Endothelial cell (in vitro differentiated cells): ENCODE measurements at regions not wholly inside any gene's neighbourhood (a gene's known extent, or its start where the extent isn't known, plus 50 kb on each side); places are given as distances from the start of the nearest gene placed in this dataset.
"Not testable (repeated sequence)": the region's sequence is repeated elsewhere in the genome, so short reads cannot be mapped to it uniquely, and the experiment has no call there.

ENCODE experiments used
- DNase-seq: peaks from one replicate; pipeline ENCODE4 v3.0.0; 2021; ENCODE audit warnings: low spot score
- H3K27ac Mint-ChIP-seq: one replicate; pipeline ENCODE4 v1.8.0; 2021; ENCODE audit warnings: mixed read lengths, inconsistent platforms; ENCODE audit not compliant: unreplicated experiment
- H3K27me3 Mint-ChIP-seq: one replicate; pipeline ENCODE4 v1.8.0; 2021; ENCODE audit warnings: mild to moderate bottlenecking, moderate library complexity, mixed read lengths, inconsistent platforms; ENCODE audit not compliant: unreplicated experiment
- H3K36me3 Mint-ChIP-seq: one replicate; pipeline ENCODE4 v1.8.0; 2021; ENCODE audit warnings: mild to moderate bottlenecking, low read depth, mixed read lengths, inconsistent platforms; ENCODE audit not compliant: unreplicated experiment
- H3K4me1 Mint-ChIP-seq: one replicate; pipeline ENCODE4 v1.8.0; 2021; ENCODE audit warnings: mild to moderate bottlenecking, mixed read lengths, inconsistent platforms; ENCODE audit not compliant: unreplicated experiment
- H3K4me3 Mint-ChIP-seq: one replicate; pipeline ENCODE4 v1.8.0; 2021; ENCODE audit warnings: mild to moderate bottlenecking, mixed read lengths, inconsistent platforms; ENCODE audit not compliant: unreplicated experiment
- H3K9me3 Mint-ChIP-seq: one replicate; pipeline ENCODE4 v1.8.0; 2021; ENCODE audit warnings: mixed read lengths, inconsistent platforms; ENCODE audit not compliant: unreplicated experiment
- TF ChIP-seq, protein P1 (sequence below): fragments of 200-600 bp; sonication (generic); IDR thresholded peaks from one replicate; pipeline ENCODE4 v1.5.0; 2021; ENCODE audit warnings: antibody characterized with exemption; ENCODE audit not compliant: unreplicated experiment

DNA sequence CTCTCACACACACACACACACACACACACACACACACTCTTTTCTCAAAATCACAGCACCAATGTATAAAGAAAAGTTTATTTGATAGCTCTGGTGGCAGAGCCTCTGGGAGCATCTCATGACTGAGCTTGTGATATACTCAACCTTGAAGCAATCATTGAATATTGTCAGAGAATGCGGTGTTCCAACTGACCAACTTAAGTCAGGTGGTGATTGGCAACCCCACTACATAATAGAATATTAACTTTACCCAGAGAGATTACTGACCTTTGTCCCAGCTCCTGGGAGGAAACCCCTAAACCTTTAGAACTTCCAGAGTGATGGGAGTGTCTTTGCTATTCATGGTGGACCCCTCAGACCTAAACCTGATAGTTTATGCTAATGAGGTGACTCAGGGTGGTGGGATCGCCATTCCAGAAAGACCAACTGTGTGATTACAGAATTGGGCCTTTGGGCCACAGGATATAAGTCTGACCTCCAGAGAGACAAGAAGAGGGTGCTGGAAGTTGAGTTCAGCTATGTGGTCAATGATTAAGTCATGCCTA is 143.1 kb downstream of the OTUD1 start:
- no peak for DNase-seq
- no peaks in the 10 kb centered on the region for H3K9me3 Mint-ChIP-seq
- H3K36me3 Mint-ChIP-seq: no peaks in the 10 kb centered on the region
- no peak overlapping the region for H3K4me3 Mint-ChIP-seq
- no peaks in the 10 kb centered on the region for H3K27me3 Mint-ChIP-seq
- TF ChIP-seq, protein P1, sequence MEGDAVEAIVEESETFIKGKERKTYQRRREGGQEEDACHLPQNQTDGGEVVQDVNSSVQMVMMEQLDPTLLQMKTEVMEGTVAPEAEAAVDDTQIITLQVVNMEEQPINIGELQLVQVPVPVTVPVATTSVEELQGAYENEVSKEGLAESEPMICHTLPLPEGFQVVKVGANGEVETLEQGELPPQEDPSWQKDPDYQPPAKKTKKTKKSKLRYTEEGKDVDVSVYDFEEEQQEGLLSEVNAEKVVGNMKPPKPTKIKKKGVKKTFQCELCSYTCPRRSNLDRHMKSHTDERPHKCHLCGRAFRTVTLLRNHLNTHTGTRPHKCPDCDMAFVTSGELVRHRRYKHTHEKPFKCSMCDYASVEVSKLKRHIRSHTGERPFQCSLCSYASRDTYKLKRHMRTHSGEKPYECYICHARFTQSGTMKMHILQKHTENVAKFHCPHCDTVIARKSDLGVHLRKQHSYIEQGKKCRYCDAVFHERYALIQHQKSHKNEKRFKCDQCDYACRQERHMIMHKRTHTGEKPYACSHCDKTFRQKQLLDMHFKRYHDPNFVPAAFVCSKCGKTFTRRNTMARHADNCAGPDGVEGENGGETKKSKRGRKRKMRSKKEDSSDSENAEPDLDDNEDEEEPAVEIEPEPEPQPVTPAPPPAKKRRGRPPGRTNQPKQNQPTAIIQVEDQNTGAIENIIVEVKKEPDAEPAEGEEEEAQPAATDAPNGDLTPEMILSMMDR: no peak
- no peak overlapping the region for H3K27ac Mint-ChIP-seq
- H3K4me1 Mint-ChIP-seq: no peaks in the 10 kb centered on the region

DNA sequence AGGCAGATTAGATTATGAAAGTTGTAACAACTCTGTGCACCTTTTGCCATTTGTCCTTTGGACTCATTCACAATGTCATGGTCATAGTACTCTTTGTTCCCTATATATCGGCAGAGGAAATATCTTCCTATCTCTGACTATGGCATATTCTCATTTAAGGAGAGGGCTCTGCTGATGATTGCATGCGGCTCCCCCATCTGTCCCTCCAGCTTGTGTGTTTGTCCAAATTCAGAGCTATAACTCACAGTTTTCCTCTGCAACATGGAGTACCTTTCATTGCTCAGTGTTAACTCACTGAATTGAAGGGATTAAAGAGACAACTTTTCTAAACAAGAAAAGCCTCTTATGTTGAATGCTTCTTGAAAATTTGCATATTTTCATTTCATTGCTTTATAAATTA is 145.5 kb downstream of the OTUD1 start:
- TF ChIP-seq, protein P1: no peak
- H3K9me3 Mint-ChIP-seq: no peaks in the 10 kb centered on the region
- no peak overlapping the region for H3K4me3 Mint-ChIP-seq
- DNase-seq: no peak
- H3K36me3 Mint-ChIP-seq: no peaks in the 10 kb centered on the region
- H3K4me1 Mint-ChIP-seq: no peaks in the 10 kb centered on the region
- no peak overlapping the region for H3K27ac Mint-ChIP-seq
- no peaks in the 10 kb centered on the region for H3K27me3 Mint-ChIP-seq

DNA sequence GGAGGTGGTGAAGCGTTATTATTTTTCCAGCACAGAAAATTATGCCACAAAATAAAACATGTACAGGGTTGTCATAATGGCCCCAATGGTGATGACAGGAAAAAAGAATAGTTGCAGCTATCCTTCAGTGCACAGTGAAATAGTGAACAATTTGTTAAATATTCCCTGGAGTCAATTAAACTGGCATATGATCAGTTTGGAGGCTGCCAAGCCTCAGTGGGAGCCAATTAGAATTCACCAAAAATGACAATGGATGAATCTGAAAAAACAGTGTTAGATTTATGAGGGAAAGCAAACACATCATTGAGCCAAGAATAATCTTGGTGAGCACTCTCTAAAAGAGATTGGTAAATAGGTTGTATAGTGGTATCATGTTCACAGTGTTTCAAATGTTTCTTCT is 146.3 kb downstream of the OTUD1 start:
- no peak for DNase-seq
- no peaks in the 10 kb centered on the region for H3K36me3 Mint-ChIP-seq
- H3K4me3 Mint-ChIP-seq: no peak overlapping the region
- H3K27ac Mint-ChIP-seq: no peak overlapping the region
- no peaks in the 10 kb centered on the region for H3K4me1 Mint-ChIP-seq
- H3K9me3 Mint-ChIP-seq: no peaks in the 10 kb centered on the region
- TF ChIP-seq, protein P1: no peak
- no peaks in the 10 kb centered on the region for H3K27me3 Mint-ChIP-seq

DNA sequence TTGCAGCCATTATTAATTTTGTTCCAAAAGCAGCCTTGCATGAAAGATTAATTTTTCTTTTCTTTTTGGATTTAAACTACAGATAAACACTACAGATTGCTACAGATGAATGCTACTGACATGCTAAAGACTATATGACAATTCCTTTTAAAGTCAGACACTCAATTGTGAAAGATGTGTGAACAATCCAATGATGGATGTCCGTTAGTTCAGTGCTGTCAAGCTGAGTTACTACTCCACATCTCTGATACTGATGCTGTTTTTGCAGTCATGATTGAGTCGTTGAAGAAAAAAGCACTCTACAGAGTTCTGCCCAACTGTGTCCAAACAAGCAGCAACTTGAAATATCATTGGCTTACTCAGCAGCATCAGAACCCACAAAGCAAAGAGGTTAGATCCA is 146.8 kb downstream of the OTUD1 start:
- no peaks in the 10 kb centered on the region for H3K27me3 Mint-ChIP-seq
- H3K36me3 Mint-ChIP-seq: no peaks in the 10 kb centered on the region
- H3K4me1 Mint-ChIP-seq: no peaks in the 10 kb centered on the region
- TF ChIP-seq, protein P1: no peak
- DNase-seq: no peak
- H3K9me3 Mint-ChIP-seq: no peaks in the 10 kb centered on the region
- no peak overlapping the region for H3K4me3 Mint-ChIP-seq
- no peak overlapping the region for H3K27ac Mint-ChIP-seq

DNA sequence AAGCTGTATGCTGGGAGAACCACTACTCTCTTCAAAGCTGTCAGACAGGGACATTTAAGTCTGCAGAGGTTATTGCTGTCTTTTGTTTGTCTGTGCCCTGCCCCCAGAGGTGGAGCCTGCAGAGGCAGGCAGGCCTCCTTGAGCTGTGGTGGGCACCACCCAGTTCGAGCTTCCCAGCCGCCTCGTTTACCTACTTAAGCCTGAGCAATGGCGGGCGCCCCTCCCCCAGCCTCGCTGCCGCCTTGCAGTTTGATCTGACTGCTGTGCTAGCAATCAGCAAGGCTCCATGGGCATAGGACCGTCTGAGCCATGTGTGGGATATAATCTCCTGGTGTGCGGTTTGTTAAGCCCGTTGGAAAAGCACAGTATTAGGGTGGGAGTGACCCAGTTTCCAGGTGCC is 156.4 kb downstream of the OTUD1 start:
- H3K27me3 Mint-ChIP-seq, H3K4me1 Mint-ChIP-seq, H3K27ac Mint-ChIP-seq, DNase-seq, H3K4me3 Mint-ChIP-seq: not testable (repeated sequence)
- Mint-ChIP-seq H3K36me3 (peaks cover 13% of the 10 kb centered on the region), H3K9me3 (peaks cover 13% of the 10 kb centered on the region)
